ENCODE measurements at regions not wholly inside any gene's neighbourhood (a gene's known extent, or its start where the extent isn't known, plus 50 kb on each side); places are given as distances from the start of the nearest gene placed in this dataset.

- TF ChIP-seq, protein P1, sequence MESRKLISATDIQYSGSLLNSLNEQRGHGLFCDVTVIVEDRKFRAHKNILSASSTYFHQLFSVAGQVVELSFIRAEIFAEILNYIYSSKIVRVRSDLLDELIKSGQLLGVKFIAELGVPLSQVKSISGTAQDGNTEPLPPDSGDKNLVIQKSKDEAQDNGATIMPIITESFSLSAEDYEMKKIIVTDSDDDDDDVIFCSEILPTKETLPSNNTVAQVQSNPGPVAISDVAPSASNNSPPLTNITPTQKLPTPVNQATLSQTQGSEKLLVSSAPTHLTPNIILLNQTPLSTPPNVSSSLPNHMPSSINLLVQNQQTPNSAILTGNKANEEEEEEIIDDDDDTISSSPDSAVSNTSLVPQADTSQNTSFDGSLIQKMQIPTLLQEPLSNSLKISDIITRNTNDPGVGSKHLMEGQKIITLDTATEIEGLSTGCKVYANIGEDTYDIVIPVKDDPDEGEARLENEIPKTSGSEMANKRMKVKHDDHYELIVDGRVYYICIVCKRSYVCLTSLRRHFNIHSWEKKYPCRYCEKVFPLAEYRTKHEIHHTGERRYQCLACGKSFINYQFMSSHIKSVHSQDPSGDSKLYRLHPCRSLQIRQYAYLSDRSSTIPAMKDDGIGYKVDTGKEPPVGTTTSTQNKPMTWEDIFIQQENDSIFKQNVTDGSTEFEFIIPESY (IDR thresholded peaks at IDR 0.05): no peak
Observed at GRCh38 chr7:16939161-16939560, 57.4 kb upstream of the AGR3 start (continued).

DNA sequence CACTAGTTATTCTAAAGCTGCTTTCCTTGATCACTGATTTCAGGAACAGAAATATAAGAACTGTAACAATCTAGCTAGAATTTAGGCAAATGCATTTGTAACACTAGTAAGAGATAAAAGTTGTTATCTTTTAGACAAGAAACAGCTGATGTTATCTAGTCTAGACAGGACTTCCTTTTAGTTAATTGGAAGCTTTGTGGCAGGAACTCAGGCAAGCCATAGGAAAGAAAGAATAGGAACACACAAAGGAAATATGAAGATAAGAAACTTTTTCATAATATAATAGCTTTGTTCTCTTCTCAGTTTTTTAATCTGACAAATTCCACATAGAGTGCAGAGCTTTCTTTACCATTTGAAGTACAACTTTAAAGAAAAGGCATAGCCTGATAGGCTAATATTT lies 59.0 kb upstream of the AGR3 start:
- BruUV-seq (replicated peaks): no TSS peak
- FAIRE-seq: no peak
- no peak overlapping the region for H3K9ac ChIP-seq (ENCODE audit: control insufficient read depth, insufficient read depth, low read length)

More for the DNA sequence above, 59.0 kb upstream of the AGR3 start:
- ChIA-PET CTCF (interaction anchor here (1.3 kb wide), 1 partner anchor 22 kb away, joined by 4 read pairs; no protein-coding TSS in a partner anchor), POLR2A (no interaction called here), RAD21 (ENCODE audit: unreplicated experiment) (no interaction called here), SMC1A (ENCODE audit: uncharacterized antibody, unreplicated experiment) (interaction anchor here (0.8 kb wide), 2 partner anchors 12 to 23 kb away, joined by 3 to 5 read pairs; no protein-coding TSS in a partner anchor)
- H2AFZ ChIP-seq (ENCODE audit: control insufficient read depth, low read depth, low read length): no peak overlapping the region
- H3K27me3 ChIP-seq (replicated peaks in 1 of 2; ENCODE audit: control insufficient read depth in 2 of 2, insufficient read depth in 2 of 2, low read length in 1 of 2): no peaks in the 10 kb centered on the region; a peak in 1 of 4 replicates
- no peaks in the 10 kb centered on the region for H4K20me1 ChIP-seq (ENCODE audit: control insufficient read depth, insufficient read depth)
- H3K4me2 ChIP-seq (ENCODE audit: control insufficient read depth, insufficient read depth): no peak overlapping the region
- H3K27ac ChIP-seq (ENCODE audit: control insufficient read depth, insufficient read depth): no peak overlapping the region
- no peaks in the 10 kb centered on the region for H3K36me3 ChIP-seq (ENCODE audit: control insufficient read depth in 2 of 2, insufficient read depth in 2 of 2, low read length in 1 of 2)
- no peak for DNase-seq (ENCODE audit: low read depth, low spot score)
- in situ Hi-C loops (cut with MboI): no loop called here
- no peak for TF ChIP-seq MEF2A (IDR thresholded peaks at IDR 0.05; ENCODE audit: insufficient read depth, low read depth, low read length)
- TF ChIP-seq, protein P2, sequence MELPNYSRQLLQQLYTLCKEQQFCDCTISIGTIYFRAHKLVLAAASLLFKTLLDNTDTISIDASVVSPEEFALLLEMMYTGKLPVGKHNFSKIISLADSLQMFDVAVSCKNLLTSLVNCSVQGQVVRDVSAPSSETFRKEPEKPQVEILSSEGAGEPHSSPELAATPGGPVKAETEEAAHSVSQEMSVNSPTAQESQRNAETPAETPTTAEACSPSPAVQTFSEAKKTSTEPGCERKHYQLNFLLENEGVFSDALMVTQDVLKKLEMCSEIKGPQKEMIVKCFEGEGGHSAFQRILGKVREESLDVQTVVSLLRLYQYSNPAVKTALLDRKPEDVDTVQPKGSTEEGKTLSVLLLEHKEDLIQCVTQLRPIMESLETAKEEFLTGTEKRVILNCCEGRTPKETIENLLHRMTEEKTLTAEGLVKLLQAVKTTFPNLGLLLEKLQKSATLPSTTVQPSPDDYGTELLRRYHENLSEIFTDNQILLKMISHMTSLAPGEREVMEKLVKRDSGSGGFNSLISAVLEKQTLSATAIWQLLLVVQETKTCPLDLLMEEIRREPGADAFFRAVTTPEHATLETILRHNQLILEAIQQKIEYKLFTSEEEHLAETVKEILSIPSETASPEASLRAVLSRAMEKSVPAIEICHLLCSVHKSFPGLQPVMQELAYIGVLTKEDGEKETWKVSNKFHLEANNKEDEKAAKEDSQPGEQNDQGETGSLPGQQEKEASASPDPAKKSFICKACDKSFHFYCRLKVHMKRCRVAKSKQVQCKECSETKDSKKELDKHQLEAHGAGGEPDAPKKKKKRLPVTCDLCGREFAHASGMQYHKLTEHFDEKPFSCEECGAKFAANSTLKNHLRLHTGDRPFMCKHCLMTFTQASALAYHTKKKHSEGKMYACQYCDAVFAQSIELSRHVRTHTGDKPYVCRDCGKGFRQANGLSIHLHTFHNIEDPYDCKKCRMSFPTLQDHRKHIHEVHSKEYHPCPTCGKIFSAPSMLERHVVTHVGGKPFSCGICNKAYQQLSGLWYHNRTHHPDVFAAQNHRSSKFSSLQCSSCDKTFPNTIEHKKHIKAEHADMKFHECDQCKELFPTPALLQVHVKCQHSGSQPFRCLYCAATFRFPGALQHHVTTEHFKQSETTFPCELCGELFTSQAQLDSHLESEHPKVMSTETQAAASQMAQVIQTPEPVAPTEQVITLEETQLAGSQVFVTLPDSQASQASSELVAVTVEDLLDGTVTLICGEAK (IDR thresholded peaks at IDR 0.05; ENCODE audit: borderline replicate concordance): no peak
- no peak for TF ChIP-seq ZBTB11 (CRISPR knock-in tag; IDR thresholded peaks at IDR 0.05)
- no peak for TF ChIP-seq BRCA1 (IDR thresholded peaks at IDR 0.05; ENCODE audit: low read depth, low read length)
- TF ChIP-seq CBFB (IDR thresholded peaks at IDR 0.05; ENCODE audit: low read depth): no peak
- TF ChIP-seq POU2F2 (IDR thresholded peaks at IDR 0.05; ENCODE audit: borderline replicate concordance, low read depth, low read length): no peak
- TF ChIP-seq SPI1 (IDR thresholded peaks at IDR 0.05; ENCODE audit: borderline replicate concordance, insufficient read depth, low read depth, low read length): no peak
- no peak overlapping the region for H3K4me3 ChIP-seq
- no peaks in the 10 kb centered on the region for H3K4me1 ChIP-seq (ENCODE audit: control insufficient read depth, insufficient read depth, low read length)
- H3K9me3 ChIP-seq (replicated peaks; ENCODE audit: control insufficient read depth, insufficient read depth, low read length): no peaks in the 10 kb centered on the region; the same call in 2 of the 3 replicates
- no peaks in the 10 kb centered on the region for H3K79me2 ChIP-seq (ENCODE audit: control insufficient read depth, insufficient read depth, low read length)
- intact Hi-C loops (cut with micrococcal nuclease; ENCODE audit: unreplicated experiment): no loop called here
- no peak for ATAC-seq
